ENCODE measurements at regions not wholly inside any gene's neighbourhood (a gene's known extent, or its start where the extent isn't known, plus 50 kb on each side); places are given as distances from the start of the nearest gene placed in this dataset.

DNA sequence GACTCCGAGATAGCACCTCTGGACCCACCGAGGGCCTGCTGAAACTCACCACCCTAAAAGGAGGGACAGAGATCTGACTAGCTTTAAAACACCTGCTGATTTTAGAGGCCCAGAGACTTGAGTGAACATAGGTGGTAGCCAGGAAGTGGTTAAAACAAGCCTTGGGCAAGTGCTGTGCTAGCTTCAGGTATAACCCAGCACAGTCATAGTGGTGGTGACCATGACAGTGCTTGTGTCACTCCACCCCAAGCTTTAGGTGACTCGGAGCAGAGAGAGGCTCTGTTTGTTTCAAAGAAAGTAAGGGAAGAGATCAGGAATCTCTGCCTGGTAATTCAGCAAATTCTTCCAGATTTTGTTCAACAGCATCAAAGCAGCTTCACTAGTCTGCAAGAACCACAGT is 641.1 kb upstream of the BCHE start:
- TF ChIP-seq, protein P1, sequence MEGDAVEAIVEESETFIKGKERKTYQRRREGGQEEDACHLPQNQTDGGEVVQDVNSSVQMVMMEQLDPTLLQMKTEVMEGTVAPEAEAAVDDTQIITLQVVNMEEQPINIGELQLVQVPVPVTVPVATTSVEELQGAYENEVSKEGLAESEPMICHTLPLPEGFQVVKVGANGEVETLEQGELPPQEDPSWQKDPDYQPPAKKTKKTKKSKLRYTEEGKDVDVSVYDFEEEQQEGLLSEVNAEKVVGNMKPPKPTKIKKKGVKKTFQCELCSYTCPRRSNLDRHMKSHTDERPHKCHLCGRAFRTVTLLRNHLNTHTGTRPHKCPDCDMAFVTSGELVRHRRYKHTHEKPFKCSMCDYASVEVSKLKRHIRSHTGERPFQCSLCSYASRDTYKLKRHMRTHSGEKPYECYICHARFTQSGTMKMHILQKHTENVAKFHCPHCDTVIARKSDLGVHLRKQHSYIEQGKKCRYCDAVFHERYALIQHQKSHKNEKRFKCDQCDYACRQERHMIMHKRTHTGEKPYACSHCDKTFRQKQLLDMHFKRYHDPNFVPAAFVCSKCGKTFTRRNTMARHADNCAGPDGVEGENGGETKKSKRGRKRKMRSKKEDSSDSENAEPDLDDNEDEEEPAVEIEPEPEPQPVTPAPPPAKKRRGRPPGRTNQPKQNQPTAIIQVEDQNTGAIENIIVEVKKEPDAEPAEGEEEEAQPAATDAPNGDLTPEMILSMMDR (IDR thresholded peaks at IDR 0.05; ENCODE audit: low read depth, low read length, missing control alignments) = no peak
- H3K4me3 ChIP-seq (ENCODE audit: low read depth, low read length) = no peak overlapping the region
- H3K27ac ChIP-seq = no peak overlapping the region
- no peak for DNase-seq
- in situ Hi-C loops (cut with HindIII; ENCODE audit: low pct_ligation_motif_present, low sequenced_read_pairs) = no loop called here
- no peaks in the 10 kb centered on the region for H3K27me3 ChIP-seq (replicated peaks)
- H3K36me3 ChIP-seq (replicated peaks) = no peaks in the 10 kb centered on the region

DNA sequence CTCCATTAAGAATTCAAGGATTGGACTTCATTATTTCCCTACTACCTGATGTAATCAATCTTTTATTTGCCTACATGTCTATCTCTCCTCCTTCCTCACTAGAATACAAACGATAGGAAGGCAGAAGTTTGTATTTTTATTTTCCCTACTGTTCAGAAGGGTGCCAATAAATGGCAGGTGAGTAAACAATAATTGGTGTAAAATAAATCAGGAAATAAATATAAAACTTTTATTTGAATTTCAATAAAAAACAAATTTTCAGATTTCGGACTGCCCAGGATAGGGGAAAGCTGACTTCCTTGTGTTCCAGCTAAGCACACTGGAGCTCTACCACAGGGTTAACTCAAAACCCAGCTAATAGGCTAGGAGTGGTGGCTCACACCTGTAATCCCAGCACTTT is 636.3 kb upstream of the BCHE start:
- no peak overlapping the region for H3K4me3 ChIP-seq (ENCODE audit: low read depth, low read length)
- DNase-seq = no peak
- in situ Hi-C loops (cut with HindIII; ENCODE audit: low pct_ligation_motif_present, low sequenced_read_pairs) = no loop called here
- H3K36me3 ChIP-seq (replicated peaks) = no peaks in the 10 kb centered on the region
- no peaks in the 10 kb centered on the region for H3K27me3 ChIP-seq (replicated peaks)
- H3K27ac ChIP-seq = no peak overlapping the region
- TF ChIP-seq, protein P1 (IDR thresholded peaks at IDR 0.05; ENCODE audit: low read depth, low read length, missing control alignments) = no peak

DNA sequence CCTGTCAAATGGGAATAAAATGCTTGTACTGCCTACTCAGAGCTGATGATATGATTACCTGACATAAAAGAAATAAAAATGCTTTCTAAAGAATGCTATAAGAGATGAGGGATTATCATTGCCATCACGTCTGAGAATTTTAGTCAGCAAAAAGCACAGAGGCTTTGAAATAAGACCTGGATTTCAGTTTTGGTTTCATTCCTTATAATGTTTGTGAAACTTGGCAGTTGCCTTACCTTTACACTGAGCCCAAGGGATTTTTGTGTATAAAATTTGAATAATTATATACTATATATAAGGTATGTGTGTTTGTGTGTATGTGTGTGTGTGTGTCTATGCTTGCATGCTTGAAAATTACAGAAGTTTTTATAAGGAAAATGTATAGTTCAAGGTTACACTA is 634.8 kb upstream of the BCHE start:
- Histone ChIP-seq H3K4me3 (ENCODE audit: low read depth, low read length) (no peak overlapping the region), H3K27me3 (replicated peaks) (no peaks in the 10 kb centered on the region), H3K27ac (no peak overlapping the region), H3K36me3 (replicated peaks) (no peaks in the 10 kb centered on the region)
- in situ Hi-C loops (cut with HindIII; ENCODE audit: low pct_ligation_motif_present, low sequenced_read_pairs) = no loop called here
- TF ChIP-seq, protein P1 (IDR thresholded peaks at IDR 0.05; ENCODE audit: low read depth, low read length, missing control alignments) = no peak
- no peak for DNase-seq

DNA sequence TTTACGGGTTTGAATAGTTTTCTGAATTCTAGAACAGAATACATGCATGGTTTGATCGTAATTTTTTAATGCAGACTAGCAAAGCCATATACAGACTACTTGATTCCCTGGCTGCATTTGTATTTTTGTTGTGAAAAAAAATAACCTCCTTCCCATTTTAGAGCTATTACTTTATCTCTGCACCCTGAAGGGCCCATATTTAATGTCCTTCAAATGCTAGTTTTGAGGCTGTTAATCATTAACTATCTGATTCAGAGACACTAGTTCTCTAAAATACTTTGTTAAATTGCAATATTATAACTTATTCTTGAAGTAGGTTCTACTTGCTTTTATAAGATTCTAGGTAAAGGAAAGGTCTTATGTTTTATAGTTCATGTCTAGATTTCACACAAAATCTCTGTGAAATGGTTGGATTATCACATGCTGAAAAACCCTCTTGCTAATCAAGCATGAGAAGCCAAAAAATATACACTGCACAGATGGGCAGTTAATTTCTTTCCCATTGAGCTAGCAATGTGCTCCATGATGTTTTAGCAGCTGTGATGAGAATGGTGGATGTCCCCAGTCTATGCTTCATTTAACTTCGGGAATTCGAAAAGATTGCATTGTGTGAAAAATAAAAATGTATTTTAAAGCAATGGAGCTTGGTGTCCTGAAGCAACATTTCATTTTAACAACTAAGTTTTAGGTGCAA is 634.0 kb upstream of the BCHE start:
- TF ChIP-seq, protein P1 (IDR thresholded peaks at IDR 0.05; ENCODE audit: low read depth, low read length, missing control alignments) = no peak
- Histone ChIP-seq H3K27ac (no peak overlapping the region), H3K4me3 (ENCODE audit: low read depth, low read length) (no peak overlapping the region), H3K36me3 (replicated peaks) (no peaks in the 10 kb centered on the region), H3K27me3 (replicated peaks) (no peaks in the 10 kb centered on the region)
- in situ Hi-C loops (cut with HindIII; ENCODE audit: low pct_ligation_motif_present, low sequenced_read_pairs) = no loop called here
- DNase-seq = no peak

DNA sequence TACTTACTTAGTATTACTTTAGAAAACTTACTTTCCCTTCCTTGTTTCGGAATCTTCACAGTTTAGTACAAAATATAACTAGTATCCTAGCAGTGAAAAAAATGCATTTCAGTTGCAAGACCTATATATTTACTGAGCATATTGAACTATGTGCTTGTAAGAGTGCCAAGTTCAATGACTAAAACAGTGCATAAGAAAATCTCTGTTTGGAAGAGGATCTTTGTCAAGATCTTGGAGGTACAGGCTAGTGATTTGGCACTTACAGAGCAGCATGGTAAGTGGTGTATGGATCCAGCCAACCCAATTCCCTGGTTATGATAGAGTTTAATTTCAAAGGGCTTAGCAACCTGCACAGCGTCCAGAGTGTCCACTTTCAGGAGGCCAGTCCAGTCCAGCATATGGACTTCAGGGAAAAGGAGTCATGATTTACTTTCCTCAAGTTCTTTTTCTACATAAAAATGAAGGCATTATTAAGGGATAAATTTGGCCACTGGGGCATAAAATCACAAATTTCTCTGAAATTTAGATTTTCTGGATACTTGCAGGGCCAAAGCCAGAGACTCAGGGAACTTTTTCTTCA is 625.8 kb upstream of the BCHE start:
- in situ Hi-C loops (cut with HindIII; ENCODE audit: low pct_ligation_motif_present, low sequenced_read_pairs) = no loop called here
- Histone ChIP-seq H3K36me3 (replicated peaks) (no peaks in the 10 kb centered on the region), H3K27ac (no peak overlapping the region), H3K4me3 (ENCODE audit: low read depth, low read length) (no peak overlapping the region), H3K27me3 (replicated peaks) (no peaks in the 10 kb centered on the region)
- DNase-seq = no peak
- TF ChIP-seq, protein P1 (IDR thresholded peaks at IDR 0.05; ENCODE audit: low read depth, low read length, missing control alignments) = no peak

DNA sequence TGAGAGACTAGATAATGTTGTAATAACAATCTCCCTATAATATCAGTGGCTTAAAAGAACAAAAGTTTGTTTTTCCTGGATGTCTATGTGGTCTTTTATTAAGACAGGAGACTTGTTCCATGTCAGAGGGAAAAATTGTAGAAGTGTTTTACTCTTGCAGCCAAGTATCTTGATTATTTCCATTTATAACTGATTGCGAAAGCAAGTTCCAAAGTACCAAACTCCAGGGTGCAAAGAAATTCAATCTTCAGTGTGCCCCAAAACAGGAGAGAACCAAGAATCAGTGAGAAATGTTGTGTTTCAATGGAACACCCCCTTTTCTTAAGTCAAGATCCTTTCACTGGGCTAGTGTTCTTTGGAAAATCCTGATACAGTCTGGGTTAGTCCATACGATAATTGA is 624.4 kb upstream of the BCHE start:
- in situ Hi-C loops (cut with HindIII; ENCODE audit: low pct_ligation_motif_present, low sequenced_read_pairs) = no loop called here
- TF ChIP-seq, protein P1 (IDR thresholded peaks at IDR 0.05; ENCODE audit: low read depth, low read length, missing control alignments) = no peak

More for the DNA sequence above, 624.4 kb upstream of the BCHE start:
- Histone ChIP-seq H3K27ac (no peak overlapping the region), H3K4me3 (ENCODE audit: low read depth, low read length) (no peak overlapping the region), H3K27me3 (replicated peaks) (no peaks in the 10 kb centered on the region), H3K36me3 (replicated peaks) (no peaks in the 10 kb centered on the region)
- no peak for DNase-seq

Data from brain microvascular endothelial cell (primary cell).